Keratinocyte (primary cell): ENCODE measurements at regions not wholly inside any gene's neighbourhood (a gene's known extent, or its start where the extent isn't known, plus 50 kb on each side); places are given as distances from the start of the nearest gene placed in this dataset.

Experiments used
- DNase-seq: peaks from one replicate; pipeline ENCODE4 v3.0.0-alpha.2; 2011; ENCODE audit warnings: low read depth, missing footprints, low spot score
- FAIRE-seq: peaks from 2 replicates; lab custom pipeline; 2011; peaks lifted over from hg19 to GRCh38; lab: Jason Lieb, UNC
- H2AFZ ChIP-seq: 2 replicates; pipeline ENCODE4 v1.6.0; 2012; ENCODE audit warnings: low read length, control low read depth, inconsistent platforms; ENCODE audit not compliant: control insufficient read depth
- H3K27ac ChIP-seq: 2 replicates; pipeline ENCODE4 v1.5.1; 2011; ENCODE audit warnings: low read length; ENCODE audit not compliant: control insufficient read depth, insufficient read depth
- H3K27me3 ChIP-seq: 3 replicates; pipeline ENCODE4 v1.6.0; 2011; ENCODE audit warnings: low read length; ENCODE audit not compliant: control insufficient read depth, insufficient read depth; ENCODE audit errors: extremely low read depth
- H3K36me3 ChIP-seq, 2 experiments: 2 replicates in 1 of 2; 3 replicates in 1 of 2; pipeline ENCODE4 v1.5.1; 2011; ENCODE audit warnings: low read length in 2 of 2, mild to moderate bottlenecking in 1 of 2; ENCODE audit not compliant: control insufficient read depth in 2 of 2, insufficient read depth in 2 of 2; ENCODE audit errors: extremely low read depth in 1 of 2
- H3K4me1 ChIP-seq: 3 replicates; pipeline ENCODE4 v1.5.1; 2011; ENCODE audit warnings: low read length; ENCODE audit not compliant: control insufficient read depth, insufficient read depth; ENCODE audit errors: extremely low read depth
- H3K4me2 ChIP-seq: 3 replicates; pipeline ENCODE4 v1.6.0; 2011; ENCODE audit warnings: low read depth, low read length; ENCODE audit not compliant: control insufficient read depth, insufficient read depth; ENCODE audit errors: extremely low read depth
- H3K4me3 ChIP-seq, 3 experiments: fragments of 200-600 bp in 1 of 3; sonication (generic) in 1 of 3; 2 replicates in 2 of 3; 3 replicates in 1 of 3; pipeline ENCODE4 v1.5.1; 2011 to 2016; ENCODE audit warnings: low read length in 3 of 3, mild to moderate bottlenecking in 3 of 3, control low read depth in 2 of 3, inconsistent platforms in 1 of 3, low read depth in 1 of 3, mixed read lengths in 1 of 3, mixed run types in 1 of 3, moderate library complexity in 1 of 3; ENCODE audit not compliant: control insufficient read depth in 2 of 3, insufficient read depth in 2 of 3; ENCODE audit errors: extremely low read depth in 1 of 3
- H3K79me2 ChIP-seq: 2 replicates; pipeline ENCODE4 v1.6.0; 2012; ENCODE audit warnings: low read length; ENCODE audit not compliant: control insufficient read depth, insufficient read depth
- H3K9ac ChIP-seq: 3 replicates; pipeline ENCODE4 v1.6.0; 2011; ENCODE audit warnings: low read length; ENCODE audit not compliant: control insufficient read depth, insufficient read depth; ENCODE audit errors: extremely low read depth
- H3K9me1 ChIP-seq: 3 replicates; pipeline ENCODE4 v1.6.0; 2011; ENCODE audit warnings: low read length; ENCODE audit not compliant: control insufficient read depth, insufficient read depth; ENCODE audit errors: extremely low read depth
- H3K9me3 ChIP-seq: 2 replicates; pipeline ENCODE4 v1.5.1; 2012; ENCODE audit warnings: low read depth, low read length; ENCODE audit not compliant: control insufficient read depth
- H4K20me1 ChIP-seq: 3 replicates; pipeline ENCODE4 v1.6.0; 2011; ENCODE audit warnings: low read length; ENCODE audit not compliant: control insufficient read depth, insufficient read depth; ENCODE audit errors: extremely low read depth
- EZH2 ChIP-seq: IDR thresholded peaks from one replicate; pipeline ENCODE4 v1.6.1; 2012; ENCODE audit warnings: inconsistent platforms, mild to moderate bottlenecking, low read length, moderate library complexity
- dilution Hi-C: fragments of 300-500 bp; cut with MboI; formaldehyde crosslinking; loops from one replicate; pipeline ENCODE4 v1.7.0; 2020; ENCODE audit warnings: low sequenced_read_pairs; ENCODE audit not compliant: extremely low pct_ligation_motif_present
- TF ChIP-seq, protein P1 (sequence below), 3 experiments: IDR thresholded peaks in 1 of 3; conservative IDR thresholded peaks in 1 of 3; optimal IDR thresholded peaks in 1 of 3; 2 replicates in 2 of 3; 3 replicates in 1 of 3; pipeline versions ENCODE3 to v1.5.1; 2011; ENCODE audit warnings: low read length in 3 of 3, mild to moderate bottlenecking in 3 of 3, moderate library complexity in 2 of 3, control low read depth in 1 of 3, inconsistent platforms in 1 of 3; ENCODE audit not compliant: insufficient read depth in 2 of 3; ENCODE audit errors: extremely low read depth in 1 of 3

DNA sequence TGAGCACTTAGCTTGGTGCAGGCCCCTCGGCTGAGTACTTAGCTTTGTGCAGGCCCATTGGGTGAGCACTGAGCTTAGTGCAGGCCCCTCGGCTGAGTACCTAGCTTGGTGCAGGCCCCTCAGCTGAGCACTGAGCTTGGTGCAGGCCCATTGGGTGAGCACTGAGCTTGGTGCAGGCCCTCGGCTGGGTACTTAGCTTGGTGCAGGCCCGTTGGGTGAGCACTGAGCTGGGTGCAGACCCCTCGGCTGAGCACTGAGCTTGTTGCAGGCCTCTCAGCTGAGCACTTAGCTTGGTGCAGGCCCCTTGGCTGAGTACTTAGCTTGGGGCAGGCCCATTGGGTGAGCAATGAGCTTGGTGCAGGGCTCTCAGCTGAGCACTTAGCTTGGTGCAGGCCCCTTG lies 387.1 kb downstream of the THBS2 start:
- Histone ChIP-seq H3K27ac (no peak overlapping the region), H3K4me2 (no peak overlapping the region), H3K36me3 (no peaks in the 10 kb centered on the region), H2AFZ (no peak overlapping the region), H3K79me2 (no peaks in the 10 kb centered on the region), H3K9me3 (no peaks in the 10 kb centered on the region), H3K4me1 (no peaks in the 10 kb centered on the region), H3K4me3 (no peak overlapping the region), H3K9ac (no peak overlapping the region), H3K9me1 (no peaks in the 10 kb centered on the region), H4K20me1 (no peaks in the 10 kb centered on the region), H3K27me3 (peaks cover 7% of the 10 kb centered on the region)
- TF ChIP-seq, protein P1, sequence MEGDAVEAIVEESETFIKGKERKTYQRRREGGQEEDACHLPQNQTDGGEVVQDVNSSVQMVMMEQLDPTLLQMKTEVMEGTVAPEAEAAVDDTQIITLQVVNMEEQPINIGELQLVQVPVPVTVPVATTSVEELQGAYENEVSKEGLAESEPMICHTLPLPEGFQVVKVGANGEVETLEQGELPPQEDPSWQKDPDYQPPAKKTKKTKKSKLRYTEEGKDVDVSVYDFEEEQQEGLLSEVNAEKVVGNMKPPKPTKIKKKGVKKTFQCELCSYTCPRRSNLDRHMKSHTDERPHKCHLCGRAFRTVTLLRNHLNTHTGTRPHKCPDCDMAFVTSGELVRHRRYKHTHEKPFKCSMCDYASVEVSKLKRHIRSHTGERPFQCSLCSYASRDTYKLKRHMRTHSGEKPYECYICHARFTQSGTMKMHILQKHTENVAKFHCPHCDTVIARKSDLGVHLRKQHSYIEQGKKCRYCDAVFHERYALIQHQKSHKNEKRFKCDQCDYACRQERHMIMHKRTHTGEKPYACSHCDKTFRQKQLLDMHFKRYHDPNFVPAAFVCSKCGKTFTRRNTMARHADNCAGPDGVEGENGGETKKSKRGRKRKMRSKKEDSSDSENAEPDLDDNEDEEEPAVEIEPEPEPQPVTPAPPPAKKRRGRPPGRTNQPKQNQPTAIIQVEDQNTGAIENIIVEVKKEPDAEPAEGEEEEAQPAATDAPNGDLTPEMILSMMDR (optimal IDR thresholded peaks at IDR 0.05 in 1 of 3, IDR thresholded peaks at IDR 0.05 in 1 of 3, conservative IDR thresholded peaks at IDR 0.05 in 1 of 3; ENCODE audit: extremely low read depth in 1 of 3, insufficient read depth in 2 of 3, low read length in 3 of 3) = no peak
- no peak for DNase-seq
- no peak for FAIRE-seq
- dilution Hi-C loops = no loop called here

DNA sequence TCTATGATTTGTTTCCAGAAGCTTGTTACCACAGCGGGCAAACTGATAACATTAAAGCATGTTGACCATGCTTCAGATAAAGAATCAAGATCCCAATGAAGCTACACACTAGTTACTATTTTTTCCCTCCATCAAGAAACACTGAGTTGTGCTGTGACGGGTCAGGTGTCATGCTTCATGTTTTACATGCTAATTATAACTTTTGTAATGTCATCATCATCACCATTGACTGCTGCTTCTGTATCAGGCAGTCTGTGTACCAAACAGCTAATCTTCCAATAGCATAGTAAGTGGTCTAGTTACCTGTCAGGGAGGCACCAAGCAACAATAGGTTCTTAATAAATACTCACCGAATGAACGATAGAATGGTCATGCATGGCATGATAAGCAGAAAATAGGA lies 388.1 kb downstream of the THBS2 start:
- Histone ChIP-seq H4K20me1 (no peaks in the 10 kb centered on the region), H3K79me2 (no peaks in the 10 kb centered on the region), H3K4me3 (no peak overlapping the region), H3K9me3 (no peaks in the 10 kb centered on the region), H3K36me3 (no peaks in the 10 kb centered on the region), H3K27ac (no peak overlapping the region), H2AFZ (no peak overlapping the region), H3K27me3 (no peaks in the 10 kb centered on the region), H3K4me2 (no peak overlapping the region), H3K9me1 (no peaks in the 10 kb centered on the region), H3K4me1 (no peaks in the 10 kb centered on the region), H3K9ac (no peak overlapping the region)
- no peak for TF ChIP-seq EZH2
- TF ChIP-seq, protein P1 (optimal IDR thresholded peaks at IDR 0.05 in 1 of 3, IDR thresholded peaks at IDR 0.05 in 1 of 3, conservative IDR thresholded peaks at IDR 0.05 in 1 of 3; ENCODE audit: extremely low read depth in 1 of 3, insufficient read depth in 2 of 3, low read length in 3 of 3) = no peak
- DNase-seq (no peak), FAIRE-seq (no peak)
- dilution Hi-C loops = no loop called here
